HEK293T (cell line): ENCODE measurements at regions not wholly inside any gene's neighbourhood (a gene's known extent, or its start where the extent isn't known, plus 50 kb on each side); places are given as distances from the start of the nearest gene placed in this dataset.

ENCODE experiments used
- CTCF ChIA-PET: fragments of 350-600 bp; formaldehyde crosslinking; extraction: SDS; loops from one replicate; lab custom pipeline; 2021; ENCODE audit warnings: antibody characterized with exemption, inconsistent platforms; lab: Yijun Ruan, JAX
- POLR2A ChIA-PET: fragments of 350-600 bp; formaldehyde crosslinking; extraction: SDS; loops from one replicate; lab custom pipeline; 2020; ENCODE audit warnings: antibody characterized with exemption, inconsistent platforms; lab: Yijun Ruan, JAX
- DNase-seq: peaks from one replicate; pipeline ENCODE4 v3.0.0; 2012; ENCODE audit warnings: mixed read lengths; ENCODE audit errors: extremely low spot score
- ARNT ChIP-seq: fragments of 450-650 bp; IDR thresholded peaks from 2 replicates; pipeline ENCODE4 v1.6.1; 2017; ENCODE audit warnings: mild to moderate bottlenecking
- BHLHE40 ChIP-seq: fragments of 450-650 bp; IDR thresholded peaks from 2 replicates; pipeline ENCODE4 v1.6.1; 2016; ENCODE audit warnings: mild to moderate bottlenecking, moderate library complexity, borderline replicate concordance
- CTBP1 ChIP-seq: fragments of 450-650 bp; IDR thresholded peaks from 2 replicates; pipeline ENCODE4 v1.6.1; 2016; ENCODE audit warnings: borderline replicate concordance
- ELF4 ChIP-seq: fragments of 450-650 bp; IDR thresholded peaks from 2 replicates; pipeline ENCODE4 v1.6.1; 2017; ENCODE audit warnings: antibody characterized with exemption
- FOXA1 ChIP-seq: fragments of 450-650 bp; IDR thresholded peaks from 2 replicates; pipeline ENCODE4 v1.6.1; 2016; ENCODE audit warnings: mild to moderate bottlenecking
- FOXK2 ChIP-seq: fragments of 450-650 bp; IDR thresholded peaks from 2 replicates; pipeline ENCODE4 v1.6.1; 2016; ENCODE audit warnings: mild to moderate bottlenecking
- FOXM1 ChIP-seq: fragments of 450-650 bp; IDR thresholded peaks from 2 replicates; pipeline ENCODE4 v1.6.1; 2017; ENCODE audit warnings: mild to moderate bottlenecking, borderline replicate concordance
- HDGF ChIP-seq: fragments of 450-650 bp; IDR thresholded peaks from 2 replicates; pipeline ENCODE4 v1.6.1; 2017; ENCODE audit warnings: antibody characterized with exemption, borderline replicate concordance
- L3MBTL2 ChIP-seq: fragments of 450-650 bp; conservative IDR thresholded peaks from 2 replicates; pipeline ENCODE4 v1.6.1; 2016; ENCODE audit warnings: mild to moderate bottlenecking
- LEF1 ChIP-seq: fragments of 450-650 bp; IDR thresholded peaks from 2 replicates; pipeline ENCODE4 v1.6.1; 2017; ENCODE audit warnings: mild to moderate bottlenecking, borderline replicate concordance
- NFRKB ChIP-seq: fragments of 450-650 bp; IDR thresholded peaks from 2 replicates; pipeline ENCODE4 v1.6.1; 2016; ENCODE audit warnings: mild to moderate bottlenecking, moderate library complexity
- PKNOX1 ChIP-seq: fragments of 450-650 bp; IDR thresholded peaks from 2 replicates; pipeline ENCODE4 v1.6.1; 2016
- SP1 ChIP-seq: fragments of 450-650 bp; IDR thresholded peaks from 2 replicates; pipeline ENCODE4 v1.6.1; 2017
- SUZ12 ChIP-seq: fragments of 450-650 bp; IDR thresholded peaks from 2 replicates; pipeline ENCODE4 v1.6.1; 2016; ENCODE audit warnings: mild to moderate bottlenecking
- TARDBP ChIP-seq: fragments of 450-650 bp; IDR thresholded peaks from 2 replicates; pipeline ENCODE4 v1.6.1; 2016
- ZNF384 ChIP-seq: fragments of 450-650 bp; IDR thresholded peaks from 2 replicates; pipeline ENCODE4 v1.6.1; 2016

- DNase-seq: no peak
- POLR2A ChIA-PET: no interaction called here
- CTCF ChIA-PET: no interaction called here
- no peak for TF ChIP-seq CTBP1
- no peak for TF ChIP-seq HDGF
- no peak for TF ChIP-seq ELF4
- no peak for TF ChIP-seq SUZ12
- no peak for TF ChIP-seq FOXM1
These were observed 358.7 kb upstream of the CA10 start for GRCh38 chr17:52517176-52517575.

- TF ChIP-seq ELF4: no peak
- TF ChIP-seq NFRKB: no peak
- no peak for TF ChIP-seq SUZ12
- TF ChIP-seq FOXM1: no peak
- no peak for TF ChIP-seq PKNOX1
- TF ChIP-seq LEF1: no peak
- no peak for TF ChIP-seq ARNT
- DNase-seq: no peak
- CTCF ChIA-PET: no interaction called here
- POLR2A ChIA-PET: no interaction called here
These were observed 357.4 kb upstream of the CA10 start for GRCh38 chr17:52515927-52516326.

GRCh38 chr17:52505601-52506000, 347.1 kb upstream of the CA10 start:
- TF ChIP-seq PKNOX1: no peak
- no peak for TF ChIP-seq ELF4
- no peak for TF ChIP-seq LEF1
- no peak for TF ChIP-seq FOXA1
- no peak for TF ChIP-seq L3MBTL2
- TF ChIP-seq CTBP1: no peak
- no peak for TF ChIP-seq FOXK2
- no peak for TF ChIP-seq ARNT
- no peak for TF ChIP-seq TARDBP
- TF ChIP-seq HDGF: no peak
- no peak for TF ChIP-seq NFRKB
- no peak for TF ChIP-seq SUZ12
- TF ChIP-seq BHLHE40: no peak
- no peak for TF ChIP-seq SP1
- TF ChIP-seq ZNF384: no peak
- TF ChIP-seq FOXM1: no peak
- POLR2A ChIA-PET: no interaction called here
- CTCF ChIA-PET: no interaction called here

GRCh38 chr17:52504081-52504480, 345.6 kb upstream of the CA10 start:
- no peak for DNase-seq
- no peak for TF ChIP-seq CTBP1
- TF ChIP-seq FOXK2: no peak
- TF ChIP-seq FOXM1: no peak
- TF ChIP-seq L3MBTL2: no peak
- TF ChIP-seq SP1: no peak
- no peak for TF ChIP-seq HDGF
- TF ChIP-seq ELF4: no peak
- TF ChIP-seq ZNF384: no peak
- no peak for TF ChIP-seq BHLHE40
- TF ChIP-seq LEF1: no peak
- TF ChIP-seq PKNOX1: no peak
- CTCF ChIA-PET: no interaction called here
- POLR2A ChIA-PET: no interaction called here

More at GRCh38 chr17:52505601-52506000, 347.1 kb upstream of the CA10 start:
- no peak for DNase-seq

GRCh38 chr17:52495646-52496045, 337.1 kb upstream of the CA10 start:
- no peak for DNase-seq
- ChIA-PET CTCF (interaction anchor here (0.7 kb wide), 1 partner anchor 91 kb away, joined by 7 read pairs; no protein-coding TSS in a partner anchor), POLR2A (no interaction called here)
- TF ChIP-seq HDGF (no peak), PKNOX1 (no peak), TARDBP (no peak), ARNT (no peak), ELF4 (no peak), FOXK2 (no peak), L3MBTL2 (no peak), LEF1 (no peak), FOXM1 (no peak), BHLHE40 (no peak), FOXA1 (no peak), SP1 (no peak), SUZ12 (no peak), CTBP1 (no peak)

- TF ChIP-seq FOXK2: no peak
- TF ChIP-seq L3MBTL2: no peak
- TF ChIP-seq LEF1: no peak
- no peak for TF ChIP-seq NFRKB
- TF ChIP-seq HDGF: no peak
- no peak for TF ChIP-seq FOXA1
- no peak for TF ChIP-seq FOXM1
- no peak for TF ChIP-seq SUZ12
- no peak for TF ChIP-seq TARDBP
- no peak for TF ChIP-seq PKNOX1
- TF ChIP-seq BHLHE40: no peak
- POLR2A ChIA-PET: no interaction called here
- no peak for DNase-seq
- CTCF ChIA-PET: no interaction called here
These were observed 323.8 kb upstream of the CA10 start for GRCh38 chr17:52482271-52482670.
